Smooth muscle cell (in vitro differentiated cells): ENCODE measurements at regions not wholly inside any gene's neighbourhood (a gene's known extent, or its start where the extent isn't known, plus 50 kb on each side); places are given as distances from the start of the nearest gene placed in this dataset.

Source experiments
- DNase-seq: peaks from one replicate; lab custom pipeline; 2025; ENCODE audit not compliant: unreplicated experiment; lab: John Stamatoyannopoulos, UW
- H2AFZ ChIP-seq: fragments of 200-600 bp; sonication (generic); 2 replicates; pipeline ENCODE4 v1.6.0; 2016; ENCODE audit warnings: antibody characterized with exemption, low read depth, mild to moderate bottlenecking
- H3F3A ChIP-seq: fragments of 200-600 bp; sonication (generic); 2 replicates; pipeline ENCODE4 v1.6.0; 2017; ENCODE audit warnings: antibody characterized with exemption, low read depth
- H3K27ac ChIP-seq: fragments of 200-600 bp; sonication (generic); 2 replicates; pipeline ENCODE4 v1.5.1; 2016; ENCODE audit warnings: low read depth, mild to moderate bottlenecking
- H3K27me3 ChIP-seq: fragments of 200-600 bp; sonication (generic); 2 replicates; pipeline ENCODE4 v1.6.1; 2016; ENCODE audit warnings: low read depth, mild to moderate bottlenecking
- H3K36me3 ChIP-seq: fragments of 200-600 bp; sonication (generic); 2 replicates; pipeline ENCODE4 v1.5.1; 2016; ENCODE audit warnings: low read depth
- H3K4me1 ChIP-seq: fragments of 200-600 bp; sonication (generic); 2 replicates; pipeline ENCODE4 v1.5.1; 2016; ENCODE audit warnings: low read depth
- H3K4me2 ChIP-seq: fragments of 200-600 bp; sonication (generic); 2 replicates; pipeline ENCODE4 v1.6.0; 2016; ENCODE audit warnings: mild to moderate bottlenecking
- H3K4me3 ChIP-seq: fragments of 200-600 bp; sonication (generic); 2 replicates; pipeline ENCODE4 v1.5.1; 2016; ENCODE audit warnings: mild to moderate bottlenecking
- H3K79me2 ChIP-seq: fragments of 200-600 bp; sonication (generic); 2 replicates; pipeline ENCODE4 v1.6.0; 2016; ENCODE audit warnings: low read depth, mild to moderate bottlenecking
- H3K9ac ChIP-seq: fragments of 200-600 bp; sonication (generic); 2 replicates; pipeline ENCODE4 v1.6.0; 2016; ENCODE audit warnings: low read depth
- H3K9me3 ChIP-seq: fragments of 200-600 bp; sonication (generic); replicated peaks from 2 replicates; pipeline ENCODE4 v1.5.1; 2016; ENCODE audit warnings: low read depth
- H4K20me1 ChIP-seq: fragments of 200-600 bp; sonication (generic); 2 replicates; pipeline ENCODE4 v1.6.0; 2016; ENCODE audit warnings: low read depth
- WGBS: methylation state at CpG from one replicate; pipeline ENCODE4 v1.1.7; 2016; ENCODE audit warnings: low lambda C conversion rate; 5-methylcytosine and 5-hydroxymethylcytosine counted together
- TF ChIP-seq, protein P1 (sequence below): fragments of 200-600 bp; sonication (generic); IDR thresholded peaks from 2 replicates; pipeline ENCODE4 v1.5.1; 2017; ENCODE audit warnings: borderline replicate concordance, mild to moderate bottlenecking, antibody characterized with exemption; ENCODE audit not compliant: insufficient read depth, poor library complexity, severe bottlenecking

DNA sequence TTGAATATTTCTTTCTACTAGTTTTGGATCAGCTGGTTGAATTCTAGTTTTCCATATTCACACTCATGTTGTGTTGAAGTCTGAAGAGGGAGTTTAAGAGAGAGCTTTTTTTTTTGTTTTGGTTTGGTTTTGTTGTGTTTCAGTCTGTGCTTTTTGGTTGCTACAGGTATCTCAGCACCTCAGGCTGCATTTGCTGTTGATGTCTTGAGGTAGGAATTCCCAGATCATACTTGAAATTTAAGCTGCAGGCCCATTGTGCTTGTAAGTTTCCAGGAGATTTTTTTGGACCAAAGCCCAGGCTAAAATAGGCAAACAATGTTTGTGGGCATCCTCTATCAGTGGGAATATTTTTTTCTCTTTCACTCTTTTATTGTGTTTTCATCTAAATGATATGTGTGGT, 190.2 kb upstream of the AGA start:
- TF ChIP-seq, protein P1, sequence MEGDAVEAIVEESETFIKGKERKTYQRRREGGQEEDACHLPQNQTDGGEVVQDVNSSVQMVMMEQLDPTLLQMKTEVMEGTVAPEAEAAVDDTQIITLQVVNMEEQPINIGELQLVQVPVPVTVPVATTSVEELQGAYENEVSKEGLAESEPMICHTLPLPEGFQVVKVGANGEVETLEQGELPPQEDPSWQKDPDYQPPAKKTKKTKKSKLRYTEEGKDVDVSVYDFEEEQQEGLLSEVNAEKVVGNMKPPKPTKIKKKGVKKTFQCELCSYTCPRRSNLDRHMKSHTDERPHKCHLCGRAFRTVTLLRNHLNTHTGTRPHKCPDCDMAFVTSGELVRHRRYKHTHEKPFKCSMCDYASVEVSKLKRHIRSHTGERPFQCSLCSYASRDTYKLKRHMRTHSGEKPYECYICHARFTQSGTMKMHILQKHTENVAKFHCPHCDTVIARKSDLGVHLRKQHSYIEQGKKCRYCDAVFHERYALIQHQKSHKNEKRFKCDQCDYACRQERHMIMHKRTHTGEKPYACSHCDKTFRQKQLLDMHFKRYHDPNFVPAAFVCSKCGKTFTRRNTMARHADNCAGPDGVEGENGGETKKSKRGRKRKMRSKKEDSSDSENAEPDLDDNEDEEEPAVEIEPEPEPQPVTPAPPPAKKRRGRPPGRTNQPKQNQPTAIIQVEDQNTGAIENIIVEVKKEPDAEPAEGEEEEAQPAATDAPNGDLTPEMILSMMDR = no peak

DNA sequence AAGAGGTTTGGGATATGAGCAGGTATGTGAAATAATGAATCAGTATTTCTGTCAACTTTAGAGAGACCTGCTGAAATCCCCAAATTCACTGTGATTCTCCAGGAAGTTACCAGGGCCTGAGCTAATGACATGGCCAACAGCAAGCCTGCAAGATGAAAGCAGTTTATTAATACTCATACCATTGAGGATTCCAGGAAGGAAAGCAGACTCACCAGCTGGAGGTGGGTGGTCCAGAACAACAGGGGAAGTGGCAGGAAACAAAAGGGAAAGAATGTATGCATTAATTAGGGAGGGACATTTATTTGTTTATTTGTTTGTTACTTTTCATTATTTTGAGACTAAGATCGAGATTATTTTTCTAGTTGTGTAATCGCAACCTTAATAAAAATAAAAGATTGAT, 196.6 kb upstream of the AGA start:
- no peak for DNase-seq
- H3K4me2 ChIP-seq = no peak overlapping the region
- no peak overlapping the region for H3K27ac ChIP-seq
- no peaks in the 10 kb centered on the region for H3K36me3 ChIP-seq
- no peak overlapping the region for H2AFZ ChIP-seq
- no peak overlapping the region for H3K4me3 ChIP-seq
- TF ChIP-seq, protein P1 = no peak
- H3K9ac ChIP-seq = no peak overlapping the region
- H4K20me1 ChIP-seq = no peaks in the 10 kb centered on the region
- no peaks in the 10 kb centered on the region for H3K79me2 ChIP-seq
- H3K9me3 ChIP-seq = no peaks in the 10 kb centered on the region
- H3F3A ChIP-seq = no peaks in the 10 kb centered on the region
- WGBS = 48% methylated on average over 2 of the region's 2 CpGs
- no peaks in the 10 kb centered on the region for H3K4me1 ChIP-seq
- H3K27me3 ChIP-seq = no peaks in the 10 kb centered on the region

More for the DNA sequence above, 190.2 kb upstream of the AGA start:
- Histone ChIP-seq H3K9ac (no peak overlapping the region), H3K27ac (no peak overlapping the region), H3K4me1 (no peaks in the 10 kb centered on the region), H3K4me2 (no peak overlapping the region), H3K79me2 (no peaks in the 10 kb centered on the region), H4K20me1 (no peaks in the 10 kb centered on the region), H3K9me3 (no peaks in the 10 kb centered on the region), H2AFZ (no peak overlapping the region), H3F3A (no peaks in the 10 kb centered on the region), H3K27me3 (no peaks in the 10 kb centered on the region), H3K4me3 (no peak overlapping the region), H3K36me3 (no peaks in the 10 kb centered on the region)
- DNase-seq = no peak

DNA sequence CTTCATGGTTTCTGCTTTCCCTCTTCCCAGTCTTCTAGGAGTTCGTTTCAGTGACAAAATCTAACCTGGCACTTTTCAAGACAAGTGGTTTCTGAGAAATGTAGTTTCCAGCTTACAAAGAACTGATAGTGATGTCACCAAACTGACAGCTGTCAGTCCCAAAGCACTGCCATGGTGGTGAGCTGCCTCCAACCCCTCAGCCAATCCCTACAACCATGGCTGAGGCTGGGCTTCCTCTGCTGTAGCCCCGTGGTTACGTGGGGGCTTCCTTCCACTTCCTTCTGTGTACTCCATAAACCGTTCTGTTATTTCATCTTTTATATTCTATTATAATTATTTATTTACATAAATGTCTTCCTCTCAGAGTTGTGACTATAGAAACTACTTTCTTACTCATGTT, 198.6 kb upstream of the AGA start:
- TF ChIP-seq, protein P1 = no peak
- Histone ChIP-seq H3K4me3 (no peak overlapping the region), H3K9ac (no peak overlapping the region), H4K20me1 (no peaks in the 10 kb centered on the region), H3K79me2 (no peaks in the 10 kb centered on the region), H3K9me3 (no peaks in the 10 kb centered on the region), H3K36me3 (no peaks in the 10 kb centered on the region), H2AFZ (no peak overlapping the region), H3K4me1 (no peaks in the 10 kb centered on the region), H3K27me3 (no peaks in the 10 kb centered on the region), H3K27ac (no peak overlapping the region), H3F3A (no peaks in the 10 kb centered on the region), H3K4me2 (no peak overlapping the region)
- no peak for DNase-seq
- WGBS = 72% methylated on average over 4 of the region's 4 CpGs

DNA sequence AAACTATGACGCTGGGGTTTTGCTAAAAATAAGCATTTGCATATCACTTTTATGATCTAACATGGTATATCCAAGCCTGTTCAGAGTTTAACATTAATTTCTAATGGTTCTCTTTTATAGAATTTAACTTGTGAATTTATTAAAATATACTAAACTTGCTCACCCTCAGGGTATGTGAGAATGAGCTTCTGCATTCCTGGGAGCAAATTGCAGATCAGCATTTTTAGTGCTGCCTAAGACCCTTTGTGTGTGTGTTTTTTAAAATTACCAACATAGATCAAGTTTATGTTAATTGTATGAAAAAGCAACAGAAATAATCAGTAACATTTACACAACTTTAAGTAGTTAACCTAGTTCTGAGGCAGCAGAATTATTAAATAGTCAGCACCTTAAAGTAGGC, 218.0 kb upstream of the AGA start:
- no peaks in the 10 kb centered on the region for H3K27me3 ChIP-seq
- no peak overlapping the region for H3K4me3 ChIP-seq
- WGBS = 100% methylated on average over 1 of the region's 1 CpG

More for the DNA sequence above, 218.0 kb upstream of the AGA start:
- peaks cover 5% of the 10 kb centered on the region for H3K9me3 ChIP-seq
- no peaks in the 10 kb centered on the region for H4K20me1 ChIP-seq
- no peaks in the 10 kb centered on the region for H3K79me2 ChIP-seq
- no peak overlapping the region for H3K27ac ChIP-seq
- TF ChIP-seq, protein P1 = no peak
- no peaks in the 10 kb centered on the region for H3K4me1 ChIP-seq
- H3F3A ChIP-seq = no peaks in the 10 kb centered on the region
- H3K4me2 ChIP-seq = no peak overlapping the region
- no peak overlapping the region for H3K9ac ChIP-seq
- no peak for DNase-seq
- no peaks in the 10 kb centered on the region for H3K36me3 ChIP-seq
- H2AFZ ChIP-seq = no peak overlapping the region
